Stimulated activated naive CD4-positive, alpha-beta T cell (primary cell): ENCODE measurements at regions not wholly inside any gene's neighbourhood (a gene's known extent, or its start where the extent isn't known, plus 50 kb on each side); places are given as distances from the start of the nearest gene placed in this dataset.

ENCODE experiments used
- DNase-seq, 6 experiments: peaks; one replicate each; lab custom pipeline; 2025; lab: John Stamatoyannopoulos, UW

DNA sequence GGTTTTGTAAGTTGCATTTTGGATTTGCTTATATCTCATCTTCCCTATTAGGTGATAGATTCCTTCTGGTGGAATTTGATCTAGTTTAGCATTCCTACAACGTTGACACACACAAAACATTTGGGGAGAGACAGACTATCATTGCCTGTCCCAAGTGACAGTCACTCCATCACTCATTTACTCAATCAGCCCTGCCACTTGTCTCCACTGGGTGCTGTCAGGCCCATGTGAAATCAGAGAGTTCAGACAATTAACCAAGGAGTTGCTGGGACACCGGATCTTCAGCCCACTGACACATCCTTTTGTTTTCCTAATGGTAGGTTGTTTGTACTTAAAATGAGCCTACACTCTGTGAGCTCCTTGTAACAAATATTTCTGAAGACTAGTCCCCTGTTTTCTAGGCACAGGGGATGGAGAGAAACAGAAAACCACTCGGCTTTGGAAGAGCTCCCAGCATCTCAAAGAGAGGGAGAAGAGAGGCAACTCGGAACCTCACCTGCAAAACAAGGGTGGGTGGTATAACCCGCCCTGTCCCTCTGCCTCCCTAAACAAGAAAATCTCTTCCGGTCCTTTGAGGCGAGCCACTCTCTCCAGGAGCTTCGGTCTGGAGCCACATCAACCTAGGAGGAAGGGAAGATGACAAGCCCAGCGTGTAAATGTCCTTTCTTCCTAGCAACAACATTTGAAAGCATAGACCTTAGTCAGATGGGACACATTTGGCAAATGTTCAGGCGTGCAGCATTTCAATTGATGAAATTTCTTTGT, 440.9 kb upstream of the KLF12 start:
- no peak for DNase-seq

- DNase-seq: no peak
These were observed 439.4 kb upstream of the KLF12 start for GRCh38 chr13:74573654-74574053.

DNA sequence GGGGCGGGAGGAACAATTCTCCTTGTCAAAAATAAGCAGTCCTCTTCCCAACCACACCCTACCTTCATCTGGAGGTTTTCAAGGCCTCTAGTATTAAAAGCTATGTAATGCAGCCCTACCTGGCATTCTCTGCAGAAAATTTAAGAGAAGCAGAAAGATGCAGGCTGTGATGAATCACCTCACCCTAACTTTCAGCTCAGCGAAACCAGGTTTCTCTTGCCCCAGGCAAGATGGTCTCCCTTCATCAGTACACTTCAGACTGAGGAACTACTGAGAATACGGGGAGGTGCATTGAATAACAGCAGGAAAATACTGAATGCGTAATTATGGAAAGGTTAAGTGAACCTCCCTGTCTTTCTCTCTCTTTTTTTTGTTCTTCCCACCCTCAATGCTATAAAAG, 437.6 kb upstream of the KLF12 start:
- no peak for DNase-seq

DNA sequence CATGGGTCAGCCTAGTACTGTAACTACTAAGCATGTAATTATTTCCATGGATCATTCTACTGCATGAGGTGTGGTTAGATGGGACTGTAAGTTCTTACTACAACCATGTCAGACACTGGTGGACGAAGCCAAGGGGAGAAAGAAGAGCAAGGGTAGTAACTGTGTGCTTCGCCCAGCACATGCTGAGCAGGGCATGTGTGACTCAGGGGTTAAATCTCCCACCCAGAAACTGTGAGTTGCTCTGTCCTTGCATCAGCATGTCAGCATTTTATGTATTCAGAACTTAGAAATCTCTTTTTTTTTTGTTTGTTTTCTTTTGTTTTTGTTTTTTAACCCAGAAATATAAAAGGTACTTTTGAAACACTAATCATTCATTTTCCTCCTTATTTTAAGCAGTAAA, 436.6 kb upstream of the KLF12 start:
- DNase-seq: no peak

GRCh38 chr13:74570046-74570445, 435.8 kb upstream of the KLF12 start:
- no peak for DNase-seq

DNA sequence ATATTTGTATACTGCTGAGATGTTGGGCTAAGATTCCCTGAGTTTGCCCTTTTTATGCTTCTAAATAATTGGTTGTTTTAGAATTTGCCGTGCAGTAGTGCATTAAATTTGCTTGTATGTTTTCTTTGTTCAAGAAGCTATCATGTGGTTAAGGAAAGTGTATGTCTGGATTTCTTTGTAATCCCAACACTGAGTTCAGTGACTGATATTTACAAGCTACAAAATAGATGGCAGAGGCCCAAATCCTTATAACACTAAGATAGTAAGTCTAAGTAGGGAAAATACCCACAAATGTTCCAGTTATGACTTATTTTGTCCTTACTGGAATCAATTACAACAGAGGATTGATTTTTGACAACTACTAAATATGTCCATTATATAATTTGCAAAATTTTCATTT, 435.0 kb upstream of the KLF12 start:
- DNase-seq: no peak

GRCh38 chr13:74567485-74567884, 433.3 kb upstream of the KLF12 start:
- DNase-seq: no peak

DNA sequence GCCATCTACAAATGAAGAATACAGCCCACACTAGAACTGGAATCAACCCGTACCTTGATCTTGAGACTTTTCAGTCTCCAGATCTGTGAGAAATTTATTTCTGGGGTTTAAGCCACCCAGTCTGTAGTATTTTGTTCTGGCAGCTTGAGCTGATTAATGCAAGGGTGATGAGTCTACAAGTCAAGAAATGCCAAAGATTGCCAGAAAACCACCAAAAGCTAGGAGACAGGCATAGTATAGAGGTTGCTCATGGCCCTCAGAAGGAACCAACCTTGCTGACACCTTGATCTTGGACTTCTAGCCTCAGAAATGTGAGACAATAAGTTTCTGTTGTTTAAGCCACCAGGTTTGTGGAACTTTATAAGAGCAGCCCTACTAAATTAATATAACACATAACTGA, 428.2 kb upstream of the KLF12 start:
- no peak for DNase-seq

- DNase-seq: no peak
These were observed 427.0 kb upstream of the KLF12 start for GRCh38 chr13:74561155-74561554.

DNA sequence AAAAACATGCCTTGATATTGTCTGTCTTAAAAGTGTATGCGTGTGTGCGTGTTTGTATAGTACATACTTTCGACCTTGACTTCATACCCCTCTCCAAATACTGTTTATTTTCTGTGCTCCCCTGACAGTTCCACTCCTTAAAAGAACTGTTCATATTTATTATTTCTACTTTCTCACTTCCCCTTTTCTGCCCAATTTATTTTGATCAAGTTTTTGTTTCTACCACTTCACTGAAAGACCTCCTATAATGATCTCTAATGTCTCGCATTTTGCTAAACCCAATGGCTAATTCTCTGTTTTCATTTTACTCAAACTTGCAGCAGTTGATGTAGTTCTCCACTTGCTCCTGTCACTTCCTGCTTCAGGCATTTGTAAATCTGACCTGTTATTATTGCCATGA, 426.1 kb upstream of the KLF12 start:
- no peak for DNase-seq

DNA sequence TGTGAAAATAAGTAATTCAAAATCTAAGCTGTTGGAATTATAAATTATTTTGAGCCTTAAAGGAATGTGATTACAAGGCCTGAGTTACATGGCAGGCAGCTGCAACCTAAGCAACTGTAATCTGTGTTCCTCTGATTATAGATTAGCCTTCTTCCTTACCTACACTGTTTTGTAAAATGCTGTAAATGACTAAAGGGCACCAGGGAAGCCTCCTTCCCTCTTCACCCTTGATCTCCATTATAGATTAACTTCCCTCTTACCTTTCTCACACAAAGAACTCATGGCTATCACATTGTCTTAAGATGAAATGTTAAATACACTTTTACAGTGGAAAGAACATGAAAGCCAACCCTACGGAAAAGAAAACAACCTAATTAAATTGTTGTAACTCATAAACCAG, 423.7 kb upstream of the KLF12 start:
- DNase-seq: no peak

DNA sequence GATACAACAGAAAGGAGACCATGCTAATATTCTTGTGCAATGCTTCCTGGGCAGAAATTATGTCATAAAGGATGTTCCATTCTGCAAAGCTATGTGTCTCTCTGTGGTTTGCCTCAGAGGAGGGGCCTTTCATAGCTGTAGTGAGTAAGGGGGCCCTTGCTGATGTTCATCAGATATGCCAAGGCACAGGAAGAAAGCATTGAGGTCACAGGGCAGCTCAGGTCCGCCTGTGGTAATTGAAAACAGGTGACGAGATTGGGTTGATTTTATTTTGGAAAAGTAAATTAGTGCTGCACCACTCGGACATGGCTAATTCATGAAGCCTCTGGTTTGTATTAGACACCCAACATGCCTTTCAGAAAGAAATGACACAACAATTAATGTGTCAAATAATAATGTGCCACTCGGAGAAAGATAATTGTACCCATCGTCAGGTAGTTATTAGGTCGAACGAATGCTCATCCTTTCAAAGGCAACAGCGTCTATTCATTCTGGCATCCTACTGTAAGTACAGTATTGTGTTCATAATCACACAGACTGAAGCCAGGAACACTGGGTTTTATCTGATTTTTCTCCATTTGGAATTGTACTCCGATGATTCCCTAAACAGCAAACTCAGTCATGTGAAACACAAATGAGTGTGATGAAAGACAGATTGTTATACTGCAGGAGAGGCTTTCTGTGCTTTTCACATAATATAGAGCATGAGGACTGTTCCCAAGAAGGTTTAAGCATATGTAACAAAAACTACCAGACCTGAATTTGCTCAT, 421.6 kb upstream of the KLF12 start:
- no peak for DNase-seq

DNA sequence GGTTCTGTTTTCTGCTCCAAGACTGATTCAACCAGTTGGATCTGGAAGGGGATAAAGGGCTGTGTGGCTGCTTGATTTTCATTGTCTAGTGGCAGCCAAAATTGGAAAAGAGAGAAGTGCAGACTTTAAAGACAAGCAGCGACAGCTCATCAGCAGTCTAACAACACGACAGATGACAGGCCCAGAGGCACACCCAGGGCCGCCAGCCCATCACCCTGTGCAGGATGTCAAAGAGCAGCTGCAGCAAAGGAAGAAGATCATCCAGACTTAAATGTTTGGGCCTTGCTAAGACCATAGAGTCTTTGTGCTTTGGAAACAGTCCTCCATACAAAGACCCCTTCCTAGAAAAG, 421.0 kb upstream of the KLF12 start:
- no peak for DNase-seq

GRCh38 chr13:74554569-74555275, 420.5 kb upstream of the KLF12 start:
- no peak for DNase-seq

DNA sequence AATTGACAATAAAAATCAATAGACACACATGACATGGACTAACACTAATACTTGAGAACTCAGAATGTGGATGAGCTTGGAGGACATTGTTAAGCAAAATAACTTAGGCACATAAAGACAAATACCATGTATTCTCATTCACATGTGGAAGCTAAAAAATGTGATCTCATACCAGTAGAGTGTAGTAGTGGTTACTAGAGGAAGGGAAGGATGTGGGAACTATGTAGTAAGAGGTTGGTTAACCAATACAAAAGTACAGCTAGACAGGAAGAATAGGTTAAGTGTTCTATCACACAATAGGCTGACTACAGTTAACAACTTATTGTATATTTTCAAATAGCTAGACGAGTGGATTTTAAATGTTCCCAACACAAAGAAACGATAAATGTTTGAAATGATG, 415.8 kb upstream of the KLF12 start:
- DNase-seq: peak in 2 of 6 experiments; percentile 16 to 30

DNA sequence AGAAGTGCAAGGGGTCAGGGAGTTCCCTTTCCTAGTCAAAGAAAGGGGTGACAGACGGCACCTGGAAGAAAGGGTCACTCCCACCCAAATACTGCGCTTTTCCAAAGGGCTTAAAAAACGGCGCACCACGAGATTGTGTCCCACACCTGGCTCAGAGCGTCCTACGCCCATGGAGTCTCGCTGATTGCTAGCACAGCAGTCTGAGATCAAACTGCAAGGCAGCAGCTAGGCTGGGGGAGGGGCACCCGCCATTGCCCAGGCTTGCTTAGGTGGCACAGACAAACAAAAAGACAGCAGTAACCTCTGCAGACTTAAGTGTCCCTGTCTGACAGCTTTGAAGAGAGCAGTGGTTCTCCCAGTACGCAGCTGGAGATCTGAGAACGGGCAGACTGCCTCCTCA, 402.4 kb upstream of the KLF12 start:
- peak in 1 of 6 experiments; percentile 1 for DNase-seq

- DNase-seq: no peak
These were observed 399.0 kb upstream of the KLF12 start for GRCh38 chr13:74533226-74533625.

DNA sequence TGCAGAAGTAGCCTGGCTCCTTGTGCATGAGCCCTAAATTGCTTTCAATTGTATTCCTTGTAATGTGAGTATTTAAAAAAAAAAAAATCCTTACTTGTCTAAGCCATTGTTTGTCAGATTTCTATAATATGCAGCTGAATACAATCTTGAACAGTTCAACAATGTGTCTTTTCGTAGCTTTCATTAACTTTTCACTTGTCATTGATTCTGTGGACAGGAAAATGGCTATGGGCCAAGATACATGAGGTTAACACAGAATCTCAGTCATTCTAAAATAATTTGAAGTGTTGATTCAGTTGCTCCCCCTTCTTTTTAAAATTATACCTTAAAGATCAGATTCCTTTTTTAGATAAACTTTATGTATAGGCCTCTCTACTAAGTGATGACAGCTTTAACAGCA, 395.8 kb upstream of the KLF12 start:
- no peak for DNase-seq

DNA sequence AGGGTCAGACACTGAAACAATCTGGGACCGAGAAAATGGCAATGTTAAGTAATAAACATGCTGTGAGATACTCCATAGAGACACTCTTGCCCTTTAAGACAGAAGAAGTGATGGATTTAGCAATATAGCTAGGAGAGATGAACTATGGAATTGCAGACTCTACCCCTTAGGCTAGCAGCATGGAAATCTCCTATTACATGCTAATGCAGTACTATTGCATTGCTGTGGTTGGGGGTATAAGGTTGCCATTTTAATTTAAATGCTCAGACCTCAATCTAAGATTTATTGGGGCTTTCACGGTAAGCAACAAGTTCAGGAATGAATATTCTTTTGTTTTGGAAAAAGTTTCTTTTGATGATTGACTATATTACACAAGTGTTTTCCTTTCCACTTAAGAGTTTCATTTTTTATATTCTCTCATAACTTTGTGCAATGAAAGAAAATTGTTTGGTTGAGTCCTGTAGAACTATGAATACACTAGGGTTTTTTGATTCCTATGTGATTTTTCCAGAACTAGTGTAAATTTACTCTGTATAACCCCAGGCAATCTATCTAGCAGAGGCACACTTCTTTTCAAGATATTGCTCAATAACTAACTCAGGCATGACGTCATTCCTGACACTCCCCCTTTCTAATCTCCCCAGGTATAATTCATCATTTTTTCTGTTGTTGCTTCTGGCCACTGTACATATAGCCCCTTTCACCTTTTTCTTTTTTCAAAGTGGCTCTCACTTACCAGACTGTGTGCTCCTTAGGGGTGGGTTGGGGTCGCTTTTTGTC, 394.7 kb upstream of the KLF12 start:
- no peak for DNase-seq

DNA sequence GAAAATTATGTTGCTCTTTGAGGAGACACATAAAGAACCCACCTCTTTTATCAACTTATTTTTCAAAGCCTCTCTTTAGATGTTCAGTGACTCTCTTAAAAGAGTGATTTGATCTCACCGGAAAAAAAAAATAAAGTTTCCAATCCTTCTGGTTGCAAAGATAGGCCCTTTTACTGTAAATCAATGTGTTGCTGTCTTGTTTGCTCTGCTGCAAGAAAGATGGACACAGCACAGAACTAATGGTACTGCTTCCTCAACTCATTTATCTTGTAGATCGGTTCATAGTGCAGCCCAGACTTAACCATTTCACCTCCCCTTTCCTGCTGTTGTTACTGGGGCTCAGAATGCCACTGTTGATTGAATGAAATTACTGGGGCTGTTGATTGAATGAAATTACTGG, 388.9 kb upstream of the KLF12 start:
- DNase-seq: no peak

DNA sequence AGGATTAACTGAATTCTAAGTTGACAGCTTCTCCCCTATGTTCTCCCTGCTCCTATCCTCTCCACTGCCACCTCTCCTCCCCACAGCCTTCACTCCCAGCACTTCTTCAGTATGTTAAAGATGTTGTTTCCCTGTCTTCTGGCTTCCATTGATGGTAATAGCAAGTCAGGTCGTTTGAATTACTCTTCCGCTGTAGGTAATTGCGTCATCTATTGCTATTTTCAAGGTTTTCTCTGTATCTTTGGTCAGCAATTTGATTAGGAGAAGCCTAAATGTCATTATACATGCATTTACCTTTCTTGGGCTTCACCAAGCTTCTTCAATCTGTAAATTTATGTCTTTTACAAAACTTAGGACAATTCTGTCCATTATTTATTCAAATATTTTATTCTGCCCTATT, 377.3 kb upstream of the KLF12 start:
- no peak for DNase-seq

DNA sequence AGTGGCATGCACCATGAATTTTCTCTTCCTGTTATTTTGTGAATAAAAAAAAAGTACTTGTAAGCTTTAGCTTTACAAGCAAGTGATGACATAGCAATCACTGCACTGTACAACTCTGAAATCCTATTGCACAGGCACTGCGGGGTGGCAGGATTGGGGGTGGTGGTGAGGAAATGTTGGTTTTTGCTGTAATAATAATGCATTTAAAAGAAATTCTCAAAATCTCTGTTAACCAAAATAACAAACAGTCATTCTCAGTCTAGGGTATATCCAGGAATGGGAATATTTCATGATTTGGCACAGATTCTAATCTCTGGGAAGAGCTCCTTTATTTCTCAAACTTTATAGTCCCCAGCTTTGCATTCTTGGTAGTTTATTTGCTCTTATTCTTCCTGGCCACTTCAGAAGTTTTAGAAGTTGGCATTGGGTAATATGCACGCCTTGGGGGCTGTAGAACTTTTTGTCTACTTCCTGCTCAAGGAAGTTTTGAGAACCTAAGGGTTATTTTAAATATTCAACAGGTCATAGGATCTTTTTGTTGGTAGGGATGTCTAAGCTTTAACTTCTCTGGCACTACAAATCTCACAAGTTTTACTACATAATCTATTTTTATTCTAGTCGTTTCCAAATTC, 353.0 kb upstream of the KLF12 start:
- no peak for DNase-seq
